SK-N-MC (cell line): ENCODE measurements at regions not wholly inside any gene's neighbourhood (a gene's known extent, or its start where the extent isn't known, plus 50 kb on each side); places are given as distances from the start of the nearest gene placed in this dataset.
"Not testable (repeated sequence)": the region's sequence is repeated elsewhere in the genome, so short reads cannot be mapped to it uniquely, and the experiment has no call there.

ENCODE experiments used
- EZH2 ChIP-seq: fragments of 200-600 bp; sonication (generic); IDR thresholded peaks from one replicate; pipeline ENCODE4 v1.6.1; 2017; ENCODE audit warnings: antibody characterized with exemption
- POLR2AphosphoS5 ChIP-seq: IDR thresholded peaks from 2 replicates; pipeline ENCODE4 v1.6.1; 2012; ENCODE audit warnings: mild to moderate bottlenecking, low read depth, low read length, borderline replicate concordance

DNA sequence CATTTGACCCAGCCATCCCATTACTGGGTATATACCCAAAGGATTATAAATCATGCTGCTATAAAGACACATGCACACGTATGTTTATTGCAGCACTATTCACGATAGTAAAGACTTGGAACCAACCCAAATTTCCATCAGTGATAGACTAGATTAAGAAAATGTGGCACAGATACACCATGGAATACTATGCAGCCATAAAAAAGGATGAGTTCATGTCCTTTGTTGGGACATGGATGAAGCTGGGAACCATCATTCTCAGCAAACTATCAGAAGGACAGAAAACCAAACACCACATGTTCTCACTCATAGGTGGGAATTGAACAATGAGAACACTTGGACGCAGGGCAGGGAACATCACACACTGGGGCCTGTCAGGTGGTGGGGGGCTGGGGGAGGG, 153.4 kb upstream of the SPRY1 start:
- TF ChIP-seq EZH2, POLR2AphosphoS5: not testable (repeated sequence)
